Heart left ventricle (tissue), 13 donors: ENCODE measurements at regions not wholly inside any gene's neighbourhood (a gene's known extent, or its start where the extent isn't known, plus 50 kb on each side); places are given as distances from the start of the nearest gene placed in this dataset.

Source experiments
- POLR2A ChIP-seq, 2 donors: fragments of 450-650 bp; IDR thresholded peaks; one replicate each; pipeline ENCODE4 v1.6.1; 2017; ENCODE audit warnings: antibody characterized with exemption in 2 of 2, mild to moderate bottlenecking in 2 of 2, moderate library complexity in 2 of 2
- TF ChIP-seq, protein P1 (sequence below), 12 donors: fragments of 200-600 bp; sonication (generic) in 4 of 12; IDR thresholded peaks; one replicate each; pipeline versions ENCODE4 v1.5.0 to v1.8.0; 2018 to 2022; ENCODE audit warnings: antibody characterized with exemption in 12 of 12, mild to moderate bottlenecking in 5 of 12
- donor health status: ischemic (EF 13 %, LVEDD 7.1; RV severe dilation, severe dysfunction).
- donor health status: DM: no; HTN: yes; CAD: no.
- donor health status: DM: no; HTN: no; CAD: no.
- donor health status: ischemic (EF 25% LVEDD 6.9; RV normal size, moderate dysfunction).
- donor health status: ischemic (EF 25% LVEDD 5.7; RV mildly dilated, moderate dysfunction).
- donor health status: ischemic (EF 35%, LVEDD 5.7; RV mildly dilated, moderate dysfunction).
- donor health status: nonischemic (EF 11% LVEDD 7.7; RV severe dilation, severe dysfunction).
- donor health status: DM: yes; HTN: yes; CAD: no.
- donor health status: PGD.
- donor health status: ischemic (EF 29% LVEDD 5.4; RV normal size, mild dysfunction).
- donor health status: nonischemic (EF 23%, LVEDD 6.1; RV moderate dilation, normal function).

DNA sequence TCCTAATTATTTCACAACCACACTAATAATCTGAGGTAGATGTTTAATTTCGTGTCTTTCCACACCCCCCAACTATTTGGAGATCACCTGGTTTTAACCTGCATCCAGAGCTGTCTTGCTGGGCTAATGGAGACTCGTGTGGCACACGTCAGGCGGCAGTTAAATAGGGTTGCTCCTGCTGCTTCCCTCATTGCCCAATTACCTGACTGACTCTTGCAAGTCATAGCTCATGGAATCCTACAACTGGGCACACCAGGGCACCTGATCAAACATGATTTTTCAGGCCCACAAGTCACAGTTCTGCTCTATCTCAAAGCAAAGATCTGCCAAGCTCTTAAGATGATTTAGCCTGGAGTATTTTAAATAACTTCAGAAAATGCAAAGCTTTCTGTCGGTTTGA is 1430.4 kb upstream of the ACVR2A start:
- TF ChIP-seq POLR2A (IDR thresholded peaks at IDR 0.05): no peak
- TF ChIP-seq, protein P1, sequence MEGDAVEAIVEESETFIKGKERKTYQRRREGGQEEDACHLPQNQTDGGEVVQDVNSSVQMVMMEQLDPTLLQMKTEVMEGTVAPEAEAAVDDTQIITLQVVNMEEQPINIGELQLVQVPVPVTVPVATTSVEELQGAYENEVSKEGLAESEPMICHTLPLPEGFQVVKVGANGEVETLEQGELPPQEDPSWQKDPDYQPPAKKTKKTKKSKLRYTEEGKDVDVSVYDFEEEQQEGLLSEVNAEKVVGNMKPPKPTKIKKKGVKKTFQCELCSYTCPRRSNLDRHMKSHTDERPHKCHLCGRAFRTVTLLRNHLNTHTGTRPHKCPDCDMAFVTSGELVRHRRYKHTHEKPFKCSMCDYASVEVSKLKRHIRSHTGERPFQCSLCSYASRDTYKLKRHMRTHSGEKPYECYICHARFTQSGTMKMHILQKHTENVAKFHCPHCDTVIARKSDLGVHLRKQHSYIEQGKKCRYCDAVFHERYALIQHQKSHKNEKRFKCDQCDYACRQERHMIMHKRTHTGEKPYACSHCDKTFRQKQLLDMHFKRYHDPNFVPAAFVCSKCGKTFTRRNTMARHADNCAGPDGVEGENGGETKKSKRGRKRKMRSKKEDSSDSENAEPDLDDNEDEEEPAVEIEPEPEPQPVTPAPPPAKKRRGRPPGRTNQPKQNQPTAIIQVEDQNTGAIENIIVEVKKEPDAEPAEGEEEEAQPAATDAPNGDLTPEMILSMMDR (IDR thresholded peaks at IDR 0.05): no peak
